HG03039 (cell line): ENCODE measurements at regions not wholly inside any gene's neighbourhood (a gene's known extent, or its start where the extent isn't known, plus 50 kb on each side); places are given as distances from the start of the nearest gene placed in this dataset.
"Not testable (repeated sequence)": the region's sequence is repeated elsewhere in the genome, so short reads cannot be mapped to it uniquely, and the experiment has no call there.

Experiments used
- ATAC-seq: cut with Tn5 transposase; IDR thresholded peaks from one replicate; pipeline ENCODE4 v1.9.1; 2021; ENCODE audit warnings: mild to moderate bottlenecking, moderate library complexity; ENCODE audit not compliant: unreplicated experiment

DNA sequence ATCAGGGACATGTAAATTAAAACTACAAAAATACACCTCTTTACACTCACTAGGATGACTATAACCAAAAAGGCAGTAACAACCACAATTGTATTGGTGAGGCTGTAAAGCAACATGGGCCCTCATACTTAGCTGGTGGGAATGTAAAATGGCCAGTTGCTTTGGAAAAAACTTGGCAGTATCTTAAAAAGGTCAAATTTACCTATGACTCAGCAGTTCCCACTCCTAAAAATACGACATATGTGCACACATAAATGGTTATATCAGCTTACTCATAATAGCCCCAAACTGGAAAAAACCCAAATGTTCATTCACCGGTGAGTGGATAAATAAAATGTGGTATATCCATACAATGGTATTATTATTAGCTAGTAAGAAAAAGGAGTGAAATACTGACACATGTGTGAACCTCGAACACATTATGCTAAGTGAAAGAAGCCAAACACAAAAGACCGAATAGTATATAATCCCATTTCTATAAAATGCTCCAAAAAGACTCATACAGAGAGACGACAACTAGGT, 391.4 kb downstream of the NPIPA8 start:
- ATAC-seq, result no peak

DNA sequence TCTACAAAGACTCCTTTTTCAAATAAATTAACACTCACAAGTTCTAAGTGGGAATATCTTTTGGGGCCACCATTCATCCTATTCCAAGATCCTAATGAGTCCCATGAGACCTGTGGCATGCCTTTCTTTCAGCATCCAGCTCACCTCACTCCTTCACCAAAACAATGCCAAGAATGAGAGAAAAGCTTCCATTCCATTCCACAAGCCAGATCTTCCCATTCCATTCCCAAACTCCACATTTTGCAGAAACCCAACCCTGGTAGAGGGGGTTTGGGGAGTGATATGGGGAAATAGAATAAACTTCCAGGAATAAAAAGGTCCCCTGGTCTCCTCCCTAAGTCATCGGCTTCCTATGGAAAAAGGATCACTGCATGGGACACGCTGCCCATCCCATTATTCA, 392.2 kb downstream of the NPIPA8 start:
- ATAC-seq, result no peak

DNA sequence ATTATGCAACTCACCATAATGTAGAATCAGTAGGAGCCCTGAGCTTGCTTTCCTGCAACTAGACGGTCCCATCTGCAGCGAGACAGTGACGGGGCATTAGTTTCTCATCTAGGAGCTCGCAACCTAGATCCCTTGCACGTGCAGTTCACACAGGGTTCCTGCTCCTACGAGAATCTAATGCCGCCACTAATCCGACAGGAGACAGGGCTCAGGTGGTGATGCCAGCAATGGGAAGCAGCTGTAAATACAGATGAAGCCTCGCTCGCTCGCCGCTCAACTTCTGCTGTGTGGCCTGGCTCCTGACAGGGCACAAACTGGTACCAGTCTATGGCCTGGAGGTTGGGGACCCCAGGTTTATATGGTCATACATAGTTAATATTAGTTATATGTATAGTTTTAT, 394.5 kb downstream of the NPIPA8 start:
- ATAC-seq, result no peak

DNA sequence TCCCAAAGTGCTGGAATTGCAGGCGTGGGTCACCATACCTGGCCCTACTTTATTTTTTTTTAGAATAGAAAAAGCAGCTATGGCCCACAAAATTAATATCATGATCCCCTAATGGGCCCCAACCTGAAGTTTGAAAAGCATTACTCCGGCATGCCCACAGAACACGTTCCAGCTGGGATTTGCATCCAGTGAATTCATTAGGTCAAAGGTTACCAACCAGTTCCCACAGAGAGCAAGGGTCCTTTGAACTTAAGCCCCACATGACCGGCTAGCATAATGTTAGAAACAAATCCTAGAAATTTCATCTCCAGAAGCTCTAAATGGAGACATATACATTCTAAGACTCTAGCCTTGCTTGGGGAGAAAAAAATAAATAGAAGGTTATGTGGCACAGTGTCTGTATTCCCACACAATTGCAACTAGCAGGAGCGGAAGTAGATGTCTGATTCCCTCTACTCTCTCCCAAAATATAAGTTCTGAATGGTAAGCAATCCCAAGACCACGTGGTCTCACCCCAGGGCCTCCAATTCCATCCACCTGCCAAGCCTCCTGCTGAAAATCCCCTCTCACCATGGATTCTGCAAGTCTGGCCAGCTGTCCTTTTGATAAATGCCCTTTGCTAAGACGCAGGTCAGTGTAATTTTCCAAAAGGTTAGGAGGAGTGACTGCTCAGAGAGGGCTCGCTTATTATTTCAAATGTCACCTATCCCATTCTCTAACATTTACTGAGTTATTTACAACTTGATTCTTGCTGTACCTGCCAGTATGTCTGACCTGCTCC, 395.8 kb downstream of the NPIPA8 start:
- no peak for ATAC-seq

DNA sequence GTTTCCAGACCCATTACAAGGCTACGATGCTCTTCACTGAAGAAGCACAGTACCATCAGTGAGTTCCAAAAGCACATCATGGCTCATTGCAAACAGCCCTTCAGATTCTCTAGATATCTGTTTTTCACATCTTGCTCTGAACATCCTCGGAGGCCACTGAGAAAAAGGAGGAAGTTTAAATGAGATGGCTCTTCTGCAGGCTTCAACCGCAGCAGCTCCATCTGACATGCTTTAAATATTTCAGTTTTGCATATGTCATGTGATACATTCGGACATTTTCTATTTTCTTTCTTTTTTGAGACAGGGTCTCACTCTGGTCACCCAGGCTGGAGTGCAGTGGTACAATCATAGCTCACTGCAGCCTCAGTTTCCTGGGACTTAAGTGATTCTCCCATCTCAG, 396.8 kb downstream of the NPIPA8 start:
- no peak for ATAC-seq

DNA sequence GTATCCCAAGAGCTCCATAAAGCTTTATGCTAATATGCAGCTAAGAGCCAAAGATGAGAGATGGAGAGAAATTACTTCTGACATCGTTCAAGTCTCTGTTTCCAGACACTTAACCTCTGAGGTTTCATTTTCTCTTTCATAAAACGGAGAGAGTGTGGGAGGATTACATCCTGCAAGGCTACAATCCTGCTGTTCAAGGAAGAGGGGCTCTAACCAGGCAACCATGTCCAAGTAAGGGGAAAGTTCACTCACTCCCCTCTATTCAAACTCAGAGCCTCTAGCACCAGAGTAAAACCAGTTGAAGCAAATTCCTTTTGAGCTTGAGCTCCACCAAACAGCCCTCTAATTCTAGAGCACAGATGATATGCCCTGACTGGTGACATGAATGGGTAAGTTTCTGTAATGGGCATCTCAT, 397.4 kb downstream of the NPIPA8 start:
- ATAC-seq, result no peak

DNA sequence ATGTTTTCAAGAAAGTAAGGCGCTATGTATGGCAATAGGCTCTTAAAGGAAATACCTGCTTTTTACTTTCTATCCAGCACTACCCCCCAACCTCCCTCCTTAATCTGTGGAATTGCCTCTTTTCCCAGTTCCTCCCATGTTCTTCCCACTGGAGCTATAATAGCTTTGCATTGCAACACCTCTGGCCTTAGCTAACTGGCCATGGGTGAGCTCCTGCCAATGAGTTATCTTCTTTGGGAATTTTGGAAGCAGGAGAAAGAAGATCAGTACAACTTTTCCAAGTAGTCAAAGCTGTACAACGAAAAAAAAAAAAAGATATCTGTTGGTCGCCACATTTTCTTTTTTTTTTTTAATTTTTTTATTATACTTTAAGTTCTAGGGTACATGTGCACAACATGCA, 398.0 kb downstream of the NPIPA8 start:
- ATAC-seq, result no peak

DNA sequence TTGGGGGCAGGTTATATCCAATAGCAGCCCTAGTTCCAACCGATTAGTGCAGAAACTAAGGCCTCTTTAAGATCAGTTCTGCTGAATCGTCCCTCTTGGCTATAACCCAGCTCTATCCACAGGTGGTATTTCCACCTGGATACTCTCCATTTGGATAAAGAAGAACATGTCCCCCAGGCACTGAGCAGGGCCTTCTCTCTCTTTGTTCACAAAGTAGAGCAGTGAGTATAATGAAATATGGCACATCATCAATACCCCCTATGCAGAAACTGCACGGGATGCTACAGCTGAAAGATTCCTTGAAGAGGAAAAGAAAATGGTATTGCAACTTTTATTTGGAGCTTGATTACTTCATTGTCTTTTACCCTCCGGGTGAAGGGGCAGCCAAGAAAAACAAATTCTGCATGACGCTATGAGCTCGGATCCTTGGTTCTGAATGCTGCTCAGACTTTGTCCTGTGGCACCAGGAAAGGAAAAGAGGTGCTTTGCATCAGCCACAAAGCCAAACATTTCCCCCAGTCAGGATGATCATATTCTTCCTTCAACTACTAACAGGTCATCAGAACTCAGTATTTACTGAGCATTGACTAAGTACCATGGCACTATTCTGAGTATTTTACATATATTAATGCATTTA, 399.7 kb downstream of the NPIPA8 start:
- no peak for ATAC-seq

DNA sequence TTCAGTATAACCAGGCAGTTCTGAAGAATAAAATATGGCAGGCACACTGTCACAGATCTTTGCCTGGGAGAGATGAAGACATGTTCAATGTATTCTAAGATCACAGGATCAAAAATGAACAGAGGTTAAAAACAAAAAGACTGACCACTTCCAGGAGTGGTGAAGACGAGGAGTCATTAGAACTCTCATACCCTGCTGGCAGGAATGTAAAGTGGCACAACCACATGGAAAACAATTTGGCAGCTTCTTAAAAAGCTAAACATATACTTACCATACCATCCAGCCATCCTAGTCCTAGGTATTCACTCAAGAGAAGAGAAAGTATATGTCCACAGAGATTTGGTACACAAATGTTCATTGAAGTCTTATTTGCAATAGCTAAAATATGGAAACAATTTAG, 406.3 kb downstream of the NPIPA8 start:
- ATAC-seq, result no peak

DNA sequence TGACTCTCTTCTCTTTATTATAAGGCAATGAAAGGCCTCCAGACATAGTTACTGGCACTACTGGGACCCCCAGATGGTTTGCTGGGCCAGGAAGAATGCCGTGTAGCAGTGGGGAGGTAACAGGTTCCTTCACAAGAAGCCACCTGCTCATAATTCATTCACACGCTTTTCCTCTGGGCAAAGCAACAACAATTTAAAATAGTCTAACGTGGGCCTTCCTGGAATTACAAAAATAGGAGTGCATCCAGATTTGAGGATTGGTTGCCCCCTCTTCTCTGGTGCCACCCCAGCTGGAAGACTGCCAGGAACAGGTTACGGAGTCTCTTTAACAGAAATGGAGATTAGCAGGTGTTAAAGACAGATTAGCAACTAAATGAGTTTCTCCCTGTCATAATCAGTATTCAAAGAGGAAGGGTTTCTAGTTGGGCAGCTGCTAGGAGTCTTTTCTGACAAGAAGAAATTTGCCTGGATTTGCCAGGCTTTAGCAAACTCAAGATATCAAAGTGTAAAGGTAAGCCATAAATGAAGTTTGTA, 409.6 kb downstream of the NPIPA8 start:
- no peak for ATAC-seq

DNA sequence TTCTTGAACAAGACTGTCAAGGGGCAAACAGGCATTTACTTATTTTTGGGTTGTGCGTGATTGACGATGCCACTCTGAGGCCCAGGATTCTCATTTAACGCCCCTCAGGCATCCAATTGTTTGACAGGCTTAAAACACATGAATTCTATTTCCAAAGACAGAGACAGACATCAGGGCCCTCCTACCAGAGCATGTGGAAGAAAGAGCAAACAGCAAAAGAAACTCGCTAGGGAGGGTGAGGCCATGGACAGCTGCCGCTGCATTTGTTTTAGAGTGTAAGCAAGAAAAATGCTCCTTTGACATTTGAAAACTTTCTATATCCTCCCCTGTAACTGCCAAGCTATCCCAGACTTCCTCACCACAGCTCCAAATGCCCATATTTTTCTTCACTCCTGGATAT, 410.1 kb downstream of the NPIPA8 start:
- ATAC-seq, result no peak

DNA sequence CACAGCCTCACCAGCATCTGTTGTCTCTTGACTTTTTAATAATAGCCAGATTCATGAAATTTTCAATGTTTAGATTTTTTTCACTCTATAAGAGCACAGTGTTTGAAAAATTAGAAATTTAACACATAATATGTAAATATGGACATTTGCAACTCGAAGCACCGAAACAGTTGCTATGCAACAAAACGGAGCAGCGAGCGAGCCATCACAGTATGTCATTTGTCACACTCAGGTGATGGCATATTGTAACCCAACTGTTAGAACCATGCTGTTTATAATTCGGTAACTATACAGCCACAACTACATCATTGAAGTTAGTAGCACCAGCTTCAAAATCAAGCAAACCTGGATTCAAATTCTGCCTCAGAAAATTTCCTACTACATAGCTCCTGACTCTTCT, 410.8 kb downstream of the NPIPA8 start:
- no peak for ATAC-seq

DNA sequence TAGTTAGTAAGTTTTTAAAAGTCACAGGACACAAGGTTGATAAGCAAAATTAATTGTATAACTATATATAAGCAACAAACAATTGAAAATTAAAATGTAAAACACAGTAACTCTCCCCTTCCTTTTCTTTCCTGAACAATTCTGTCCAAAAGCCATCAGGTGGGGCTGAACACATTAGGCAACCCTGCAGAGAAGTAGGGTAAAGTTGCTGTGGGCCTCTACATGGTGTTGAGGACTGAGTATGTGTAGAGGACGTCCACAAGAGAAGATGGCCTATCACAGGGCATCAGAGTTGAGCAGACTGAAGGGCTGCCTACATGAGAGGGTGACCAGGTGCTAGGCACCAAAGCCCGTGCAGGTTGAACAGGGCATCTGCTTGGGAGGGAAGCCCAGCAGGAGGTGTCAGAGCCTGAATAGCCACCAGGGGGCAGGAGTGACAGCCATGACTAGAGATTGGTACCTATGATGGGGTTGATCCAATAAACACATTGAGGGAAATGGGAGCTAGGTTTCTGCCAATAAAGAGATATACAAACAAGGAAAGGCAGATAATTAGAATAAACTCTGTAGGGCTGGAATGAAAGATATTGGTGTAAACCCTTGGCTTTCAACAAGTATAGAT, 415.1 kb downstream of the NPIPA8 start:
- ATAC-seq, result no peak

DNA sequence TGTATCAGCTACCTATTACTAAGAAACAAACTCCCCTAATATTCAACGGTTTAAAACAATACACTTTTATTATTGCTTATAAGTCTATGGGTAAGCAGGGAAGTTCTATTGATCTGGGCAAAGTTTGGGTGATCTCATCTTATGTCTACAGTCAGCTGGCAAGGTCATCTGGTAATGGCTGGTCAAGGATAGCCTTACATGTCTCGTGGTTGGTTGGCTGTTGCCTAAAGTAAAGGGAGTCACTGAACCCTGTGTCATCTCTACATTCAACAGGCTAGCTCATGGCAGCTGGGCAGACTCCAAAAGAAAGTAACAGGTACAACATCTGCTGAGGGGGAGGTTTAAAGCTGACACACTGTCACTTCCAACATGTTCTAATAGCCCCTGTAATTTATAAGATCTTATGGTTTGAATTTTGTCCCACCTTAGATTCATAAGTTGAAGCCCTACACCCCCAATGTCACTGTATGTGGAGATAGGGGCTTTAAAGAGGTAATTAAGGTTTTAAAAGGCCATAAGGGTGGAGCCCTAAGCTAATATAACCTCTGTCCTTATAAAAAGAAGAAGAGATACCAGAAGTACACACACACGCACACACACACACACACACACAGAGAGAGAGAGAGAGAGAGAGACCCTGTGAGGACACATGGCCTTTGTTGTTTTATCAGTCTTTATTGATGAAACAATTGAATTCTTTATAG, 419.1 kb downstream of the NPIPA8 start:
- no peak for ATAC-seq

DNA sequence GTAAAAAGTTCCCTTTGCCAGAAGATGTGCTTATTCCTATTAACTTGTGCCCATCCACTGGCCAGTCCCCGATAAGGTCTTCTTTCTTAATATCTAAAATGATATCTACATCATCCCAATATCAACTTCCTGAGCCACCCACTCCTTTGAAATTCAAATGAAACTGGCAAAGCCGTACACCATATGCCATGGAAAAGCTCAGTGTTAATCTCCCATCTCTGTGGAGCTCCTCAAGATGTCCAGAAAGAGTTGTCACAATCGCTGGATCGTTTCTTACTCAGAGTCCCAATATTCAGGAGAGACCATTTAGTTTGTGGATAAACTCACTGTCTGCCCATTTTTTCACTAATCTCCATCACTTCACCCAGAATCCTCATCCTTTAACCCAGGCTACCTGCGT, 420.7 kb downstream of the NPIPA8 start:
- ATAC-seq, result no peak

DNA sequence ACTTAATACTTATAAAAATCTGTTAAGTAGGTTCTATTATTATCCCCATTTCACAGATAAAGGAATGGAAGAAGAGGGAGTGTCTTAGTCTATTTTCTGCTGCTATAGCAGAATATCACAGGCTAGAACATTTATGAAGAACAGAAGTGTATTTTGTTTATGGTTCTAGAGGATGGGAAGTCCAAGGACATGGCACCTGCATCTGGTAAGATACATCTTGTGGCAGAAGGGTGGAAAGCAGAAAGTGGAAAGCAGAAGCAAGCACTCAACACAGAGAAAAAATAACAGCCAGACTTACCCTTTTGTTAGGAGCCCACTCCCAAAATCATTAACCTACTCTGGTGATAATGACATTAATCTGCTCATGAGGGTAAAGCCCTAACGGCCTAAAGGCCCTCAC, 422.4 kb downstream of the NPIPA8 start:
- ATAC-seq, result no peak

DNA sequence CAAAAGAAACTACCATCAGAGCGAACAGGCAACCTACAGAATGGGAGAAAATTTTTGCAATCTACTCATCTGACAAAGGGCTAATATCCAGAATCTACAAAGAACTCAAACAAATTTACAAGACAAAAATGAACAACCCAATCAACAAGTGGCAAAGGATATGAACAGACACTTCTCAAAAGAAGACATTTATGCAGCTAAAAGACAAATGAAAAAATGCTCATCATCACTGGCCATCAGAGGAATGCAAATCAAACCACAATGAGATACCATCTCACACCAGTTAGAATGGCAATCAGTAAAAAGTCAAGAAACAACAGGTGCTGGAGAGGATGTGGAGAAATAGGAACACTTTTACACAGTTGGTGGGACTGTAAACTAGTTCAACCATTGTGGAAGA, 425.0 kb downstream of the NPIPA8 start:
- ATAC-seq, result not testable (repeated sequence)

DNA sequence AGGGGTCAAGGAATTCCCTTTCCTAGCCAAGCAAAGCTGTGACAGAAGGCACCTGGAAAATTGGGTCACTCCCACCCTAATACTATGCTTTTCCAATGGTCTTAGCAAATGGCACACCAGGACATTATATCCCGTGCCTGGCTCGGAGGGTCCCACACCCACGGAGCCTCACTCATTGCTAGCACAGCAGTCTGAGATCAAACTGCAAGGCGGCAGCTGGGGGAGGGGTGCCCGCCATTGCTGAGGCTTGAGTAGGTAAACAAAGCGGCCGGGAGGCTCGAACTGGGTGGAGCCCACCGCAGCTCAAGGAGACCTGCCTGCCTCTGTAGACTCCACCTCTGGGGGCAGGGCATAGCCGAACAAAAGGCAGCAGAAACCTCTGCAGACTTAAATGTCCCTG, 429.9 kb downstream of the NPIPA8 start:
- not testable (repeated sequence) for ATAC-seq

DNA sequence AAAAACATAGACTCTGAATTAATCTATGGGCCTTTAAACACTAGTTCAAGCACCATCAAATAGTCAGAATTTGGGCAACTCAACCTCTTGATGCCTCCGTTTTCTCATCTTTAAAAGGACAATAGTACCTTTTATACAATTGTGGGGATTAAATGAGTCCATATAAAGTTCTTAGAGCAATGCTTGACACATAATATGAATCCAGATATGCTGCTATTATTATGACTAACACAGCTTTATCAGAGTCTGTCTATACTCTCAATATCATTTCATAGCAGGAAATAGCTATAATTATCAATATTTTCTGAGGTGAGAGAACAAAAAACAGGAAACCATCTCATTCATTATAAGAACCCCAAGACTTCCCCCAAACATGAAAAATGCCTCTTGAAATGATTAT, 430.5 kb upstream of the XYLT1 start:
- no peak for ATAC-seq

DNA sequence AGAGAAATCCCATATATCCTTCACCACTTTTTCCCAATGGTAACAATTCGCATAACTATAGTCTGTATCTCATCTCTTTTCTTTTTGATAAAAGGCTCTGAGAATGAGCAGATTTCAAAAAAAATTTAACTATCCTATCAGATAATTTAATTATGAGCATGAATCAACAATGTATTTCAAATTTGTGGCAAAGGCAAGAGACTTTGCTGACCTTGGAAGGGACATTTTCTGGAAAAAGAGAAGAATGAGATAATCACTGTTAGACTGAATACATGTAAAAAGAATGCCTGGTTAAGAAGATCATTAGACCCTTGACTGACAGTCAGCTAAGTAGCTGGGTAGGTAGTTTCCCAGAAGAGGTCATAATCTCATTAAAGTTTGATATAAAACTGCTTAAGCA, 428.4 kb upstream of the XYLT1 start:
- no peak for ATAC-seq

DNA sequence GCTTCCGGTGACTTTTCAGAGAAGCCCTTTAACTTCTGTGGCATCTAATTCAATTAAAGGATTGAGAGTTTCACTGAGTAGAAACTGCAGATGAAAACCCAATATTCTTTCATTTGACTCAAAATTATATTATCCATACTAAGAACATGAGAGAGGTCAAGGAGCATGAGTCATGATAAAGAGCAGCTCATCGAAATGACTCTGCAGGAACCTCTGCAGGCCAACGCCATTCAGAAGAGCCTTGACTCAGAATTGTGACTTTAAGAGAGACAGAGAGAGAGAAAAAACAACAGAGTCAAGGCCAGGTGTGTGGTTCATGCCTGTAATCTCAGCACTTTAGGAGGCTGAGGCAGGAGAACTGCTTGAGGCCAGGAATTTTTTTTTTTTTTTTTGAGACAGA, 417.2 kb upstream of the XYLT1 start:
- ATAC-seq, result no peak
